Stomach (tissue), 8 donors: ENCODE measurements at regions not wholly inside any gene's neighbourhood (a gene's known extent, or its start where the extent isn't known, plus 50 kb on each side); places are given as distances from the start of the nearest gene placed in this dataset.

Experiments used
- DNase-seq, 2 donors: peaks; one replicate each; pipeline versions ENCODE4 v3.0.0 to v3.0.0-alpha.2; 2013 to 2019
- H3K27ac ChIP-seq, 5 donors: fragments of 200-600 bp in 4 of 5; sonication (generic) in 4 of 5; one replicate each; pipeline ENCODE4 v1.5.1; 2013 to 2019; ENCODE audit warnings: mild to moderate bottlenecking in 1 of 5, moderate library complexity in 1 of 5
- H3K27me3 ChIP-seq, 3 donors: fragments of 200-600 bp; sonication (generic); one replicate each; pipeline ENCODE4 v1.5.1; 2017 to 2019; ENCODE audit warnings: mixed run types in 1 of 3
- H3K36me3 ChIP-seq, 4 donors: fragments of 200-600 bp; sonication (generic); 1 replicate in 3 of 4; 2 replicates in 1 of 4; pipeline ENCODE4 v1.5.1; 2016 to 2019
- H3K4me1 ChIP-seq, 4 donors: fragments of 200-600 bp; sonication (generic); one replicate each; pipeline ENCODE4 v1.5.1; 2016 to 2019
- H3K4me3 ChIP-seq, 4 donors: fragments of 200-600 bp; sonication (generic) in 3 of 4; one replicate each; pipeline ENCODE4 v1.5.1; 2016 to 2019; ENCODE audit warnings: mild to moderate bottlenecking in 1 of 4
- H3K9me3 ChIP-seq, 4 donors: fragments of 200-600 bp; sonication (generic); one replicate each; pipeline ENCODE4 v1.5.1; 2016 to 2019
- EP300 ChIP-seq: sonication (generic); formaldehyde crosslinking; IDR thresholded peaks from one replicate; pipeline ENCODE4 v1.6.1; 2017; ENCODE audit warnings: antibody characterized with exemption
- POLR2A ChIP-seq, 4 donors: fragments of 450-650 bp; IDR thresholded peaks; one replicate each; pipeline ENCODE4 v1.6.1; 2016; ENCODE audit warnings: antibody characterized with exemption in 4 of 4, control low read depth in 2 of 4, mild to moderate bottlenecking in 1 of 4, moderate library complexity in 1 of 4
- POLR2AphosphoS5 ChIP-seq, 3 donors: sonication (generic); formaldehyde crosslinking; IDR thresholded peaks; one replicate each; pipeline ENCODE4 v1.6.1; 2016; ENCODE audit warnings: antibody characterized with exemption in 3 of 3
- WGBS, 5 donors: extraction: QIAGEN DNeasy Blood & Tissue Kit in 3 of 5; methylation state at CpG; one replicate each; pipeline versions ENCODE4 v1.1.5 to v1.1.7; 2013 to 2018; 5-methylcytosine and 5-hydroxymethylcytosine counted together
- intact Hi-C: fragments of 100-400 bp; cut with DNase I; formaldehyde crosslinking; loops from one replicate; pipeline ENCODE4 v1.15.1; 2023; ENCODE audit warnings: low total_unique reads
- TF ChIP-seq, protein P1 (sequence below), 7 experiments: fragments of 450-650 bp in 4 of 7; fragments of 200-600 bp in 3 of 7; sonication (generic) in 3 of 7; IDR thresholded peaks; one replicate each; pipeline ENCODE4 v1.5.1; 2016 to 2019; ENCODE audit warnings: antibody characterized with exemption in 7 of 7, control low read depth in 2 of 7, mild to moderate bottlenecking in 1 of 7
- donor health status: healthy with polysubstance abuse.
- donor health status: Bipolar disorder and iron deficiency.
- donor health status: healthy.

DNA sequence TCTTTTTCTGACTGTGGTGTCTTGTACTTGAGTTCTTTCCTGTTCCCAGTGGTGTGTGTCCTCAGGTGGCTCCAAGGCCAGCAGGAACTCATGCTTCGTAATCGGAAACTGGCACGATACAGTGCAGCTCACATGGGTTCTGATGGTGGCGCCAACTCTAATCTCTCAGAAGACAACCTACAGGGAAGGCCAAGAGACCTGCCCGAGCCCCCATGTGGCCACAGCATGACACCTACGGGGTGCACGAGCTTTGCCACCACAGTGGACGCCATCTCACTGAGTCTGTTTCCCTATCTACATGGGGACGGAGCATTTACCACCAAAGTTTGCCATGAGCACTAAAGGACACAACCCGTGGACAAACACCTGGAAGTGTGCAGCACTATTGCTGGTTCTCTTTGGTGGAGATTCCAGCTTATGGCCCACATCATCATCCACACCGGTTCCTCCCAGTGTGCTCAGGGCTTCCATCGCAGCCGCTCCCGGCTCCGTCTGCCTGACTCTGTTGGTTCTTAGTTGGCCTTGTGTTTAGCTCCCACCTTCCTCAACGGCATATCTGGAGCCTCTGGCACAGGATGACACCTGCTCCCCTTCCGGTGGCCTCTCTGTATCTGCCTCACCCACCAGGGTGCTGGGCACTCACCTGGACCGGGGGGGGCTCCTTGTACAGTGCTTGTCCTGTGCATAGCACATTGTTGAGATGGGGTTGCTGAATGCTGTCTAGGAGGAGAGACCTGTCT, 586.6 kb upstream of the MKI67 start:
- H3K36me3 ChIP-seq: no peaks in the 10 kb centered on the region
- TF ChIP-seq POLR2A (IDR thresholded peaks at IDR 0.05) (no peak), EP300 (no peak), POLR2AphosphoS5 (IDR thresholded peaks at IDR 0.05) (no peak)
- TF ChIP-seq, protein P1, sequence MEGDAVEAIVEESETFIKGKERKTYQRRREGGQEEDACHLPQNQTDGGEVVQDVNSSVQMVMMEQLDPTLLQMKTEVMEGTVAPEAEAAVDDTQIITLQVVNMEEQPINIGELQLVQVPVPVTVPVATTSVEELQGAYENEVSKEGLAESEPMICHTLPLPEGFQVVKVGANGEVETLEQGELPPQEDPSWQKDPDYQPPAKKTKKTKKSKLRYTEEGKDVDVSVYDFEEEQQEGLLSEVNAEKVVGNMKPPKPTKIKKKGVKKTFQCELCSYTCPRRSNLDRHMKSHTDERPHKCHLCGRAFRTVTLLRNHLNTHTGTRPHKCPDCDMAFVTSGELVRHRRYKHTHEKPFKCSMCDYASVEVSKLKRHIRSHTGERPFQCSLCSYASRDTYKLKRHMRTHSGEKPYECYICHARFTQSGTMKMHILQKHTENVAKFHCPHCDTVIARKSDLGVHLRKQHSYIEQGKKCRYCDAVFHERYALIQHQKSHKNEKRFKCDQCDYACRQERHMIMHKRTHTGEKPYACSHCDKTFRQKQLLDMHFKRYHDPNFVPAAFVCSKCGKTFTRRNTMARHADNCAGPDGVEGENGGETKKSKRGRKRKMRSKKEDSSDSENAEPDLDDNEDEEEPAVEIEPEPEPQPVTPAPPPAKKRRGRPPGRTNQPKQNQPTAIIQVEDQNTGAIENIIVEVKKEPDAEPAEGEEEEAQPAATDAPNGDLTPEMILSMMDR (IDR thresholded peaks at IDR 0.05): no peak
- H3K27me3 ChIP-seq: peaks cover 0 to 37% (median 13%) of the 10 kb centered on the region in 3 donors
- no peak overlapping the region for H3K27ac ChIP-seq
- 88 to 96% (median 92%) methylated on average over 18 of the region's 18 CpGs for WGBS, 5 donors
- intact Hi-C loops: no loop called here
- no peaks in the 10 kb centered on the region for H3K9me3 ChIP-seq
- no peaks in the 10 kb centered on the region for H3K4me1 ChIP-seq
- no peak for DNase-seq
- H3K4me3 ChIP-seq: no peak overlapping the region

DNA sequence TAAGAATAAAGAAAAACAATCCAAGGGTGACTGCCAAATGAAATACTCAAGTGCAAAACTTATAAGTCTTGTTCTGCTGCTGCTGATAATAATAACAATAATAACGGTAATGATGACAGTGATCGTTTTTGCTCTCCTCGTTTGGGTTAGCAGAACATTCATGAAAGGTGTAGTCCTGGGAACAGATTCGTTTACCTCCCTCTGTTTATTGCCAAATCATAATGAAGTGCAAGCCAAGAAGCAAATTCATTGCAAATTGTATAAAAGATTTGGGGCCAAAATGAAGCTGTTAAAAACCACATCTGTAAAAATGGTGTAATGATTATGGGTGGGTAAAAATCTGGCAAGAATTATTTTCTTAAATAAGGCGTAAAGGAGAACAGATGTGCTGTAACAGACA, 587.2 kb upstream of the MKI67 start:
- Histone ChIP-seq H3K4me3 (no peak overlapping the region), H3K4me1 (no peaks in the 10 kb centered on the region), H3K27ac (no peak overlapping the region), H3K9me3 (no peaks in the 10 kb centered on the region), H3K36me3 (no peaks in the 10 kb centered on the region), H3K27me3 (peaks cover 0 to 37% (median 13%) of the 10 kb centered on the region in 3 donors)
- TF ChIP-seq POLR2A (IDR thresholded peaks at IDR 0.05): no peak
- no peak for TF ChIP-seq POLR2AphosphoS5 (IDR thresholded peaks at IDR 0.05)
- TF ChIP-seq EP300: no peak
- TF ChIP-seq, protein P1 (IDR thresholded peaks at IDR 0.05): no peak
- WGBS, 5 donors: 67 to 90% (median 81%) methylated on average over 5 of the region's 5 CpGs
- intact Hi-C loops: no loop called here
- DNase-seq: no peak

DNA sequence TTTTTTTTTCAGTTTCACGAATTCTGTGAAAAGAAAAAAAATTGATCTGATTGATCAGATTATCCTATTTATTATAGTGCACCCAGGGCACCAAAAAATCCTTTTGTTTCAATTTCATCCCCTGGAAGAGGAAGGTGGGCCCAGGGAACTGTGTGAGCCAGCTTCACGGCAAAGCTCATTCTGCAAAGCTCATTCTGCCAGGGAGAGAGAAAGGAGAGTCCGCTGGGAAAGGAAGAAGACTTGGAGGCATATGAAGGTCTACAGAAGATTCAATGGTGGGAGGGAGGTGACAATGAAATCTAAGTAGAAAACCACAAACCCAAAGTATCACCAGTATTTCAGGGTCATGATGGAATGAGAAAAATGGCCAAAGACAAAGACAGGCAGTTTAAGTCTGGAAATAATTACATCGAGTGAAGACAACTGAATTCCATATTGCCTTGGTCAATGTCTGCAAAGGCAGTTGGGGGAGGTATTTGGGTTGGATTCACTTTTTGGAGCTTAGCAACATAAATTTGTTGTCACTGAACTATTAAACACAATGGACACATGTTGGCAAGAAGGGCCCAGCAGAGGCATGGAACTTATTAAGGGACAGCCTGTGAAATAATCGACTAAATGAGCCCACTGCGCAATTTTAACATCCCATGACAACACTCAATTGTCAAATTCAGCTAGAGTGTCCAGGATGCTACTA, 587.8 kb upstream of the MKI67 start:
- no peaks in the 10 kb centered on the region for H3K36me3 ChIP-seq
- no peaks in the 10 kb centered on the region for H3K4me1 ChIP-seq
- H3K9me3 ChIP-seq: no peaks in the 10 kb centered on the region
- intact Hi-C loops: no loop called here
- H3K27ac ChIP-seq: no peak overlapping the region
- peaks cover 0 to 37% (median 13%) of the 10 kb centered on the region in 3 donors for H3K27me3 ChIP-seq
- H3K4me3 ChIP-seq: no peak overlapping the region
- peak in 1 of 2 donors; percentile 71 for DNase-seq
- TF ChIP-seq POLR2AphosphoS5 (IDR thresholded peaks at IDR 0.05): no peak
- TF ChIP-seq, protein P1 (IDR thresholded peaks at IDR 0.05): no peak
- TF ChIP-seq POLR2A (IDR thresholded peaks at IDR 0.05): no peak
- no peak for TF ChIP-seq EP300
- WGBS, 5 donors: 80 to 89% (median 87%) methylated on average over 6 of the region's 6 CpGs

DNA sequence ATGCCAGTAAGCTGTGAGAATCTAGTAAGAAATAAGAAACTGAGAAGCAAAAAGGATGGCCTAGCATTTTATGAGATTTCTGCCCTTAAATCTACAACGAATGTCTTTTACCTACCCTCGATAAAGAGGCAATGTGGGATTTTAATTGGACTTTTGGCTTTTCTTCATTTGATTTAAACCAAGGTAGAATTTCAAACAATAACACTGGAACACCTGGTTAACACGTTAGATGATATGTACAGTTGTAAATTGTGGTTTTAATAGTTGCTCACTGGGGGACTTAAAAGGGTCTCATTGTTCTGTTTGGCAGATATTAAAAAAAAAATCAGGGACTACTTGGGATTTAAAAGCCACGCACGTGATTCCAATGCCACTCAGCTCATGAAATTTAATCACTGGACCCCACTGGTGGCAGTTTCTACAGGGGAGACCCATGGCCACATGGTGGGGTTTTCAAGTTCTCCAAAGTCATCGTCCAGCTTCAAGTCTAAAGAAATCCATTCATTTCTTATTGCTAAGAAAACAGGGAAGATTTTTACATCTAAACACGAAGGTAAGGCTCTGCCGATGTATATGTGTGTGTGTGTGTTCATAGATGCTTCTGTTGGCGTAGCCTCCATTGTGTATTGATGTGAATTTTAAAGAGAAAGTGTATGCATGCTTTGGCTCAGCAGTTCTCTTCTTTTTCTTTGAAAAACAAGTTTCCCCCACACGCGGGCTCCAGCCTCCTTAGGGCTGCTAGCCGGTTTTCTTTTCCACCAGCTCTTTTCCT, 588.6 kb upstream of the MKI67 start:
- H3K36me3 ChIP-seq: no peaks in the 10 kb centered on the region

More for the DNA sequence above, 588.6 kb upstream of the MKI67 start:
- intact Hi-C loops: no loop called here
- Histone ChIP-seq H3K27me3 (peaks cover 0 to 35% (median 10%) of the 10 kb centered on the region in 3 donors), H3K9me3 (no peaks in the 10 kb centered on the region), H3K4me3 (no peak overlapping the region), H3K4me1 (no peaks in the 10 kb centered on the region), H3K27ac (no peak overlapping the region)
- no peak for DNase-seq
- 78 to 81% (median 79%) methylated on average over 12 of the region's 12 CpGs for WGBS, 5 donors
- no peak for TF ChIP-seq POLR2A (IDR thresholded peaks at IDR 0.05)
- no peak for TF ChIP-seq EP300
- no peak for TF ChIP-seq POLR2AphosphoS5 (IDR thresholded peaks at IDR 0.05)
- TF ChIP-seq, protein P1 (IDR thresholded peaks at IDR 0.05): no peak
